ENCODE measurements at regions not wholly inside any gene's neighbourhood (a gene's known extent, or its start where the extent isn't known, plus 50 kb on each side); places are given as distances from the start of the nearest gene placed in this dataset.
"Not testable (repeated sequence)": the region's sequence is repeated elsewhere in the genome, so short reads cannot be mapped to it uniquely, and the experiment has no call there.

- Histone ChIP-seq H3K27me3 (ENCODE audit: control insufficient read depth, insufficient read depth, low read length) (no peaks in the 10 kb centered on the region), H3K4me3 (ENCODE audit: low read length) (no peak overlapping the region), H3K4me1 (ENCODE audit: control insufficient read depth, insufficient read depth, low read length) (no peaks in the 10 kb centered on the region), H3K27ac (ENCODE audit: low read length) (no peak overlapping the region), H3K9me3 (replicated peaks; ENCODE audit: control insufficient read depth, low read depth, low read length) (no peaks in the 10 kb centered on the region), H3K36me3 (ENCODE audit: control insufficient read depth, insufficient read depth, low read length) (no peaks in the 10 kb centered on the region)
- DNase-seq, result no peak
- WGBS (ENCODE audit: insufficient coverage), result 100% methylated on average over 1 of the region's 3 CpGs
Measured at GRCh38 chr4:124854968-124855367, 142.4 kb upstream of the ANKRD50 start.

GRCh38 chr4:124851741-124852140 is 139.2 kb upstream of the ANKRD50 start:
- Histone ChIP-seq H3K4me3 (ENCODE audit: low read length) (no peak overlapping the region), H3K27me3 (ENCODE audit: control insufficient read depth, insufficient read depth, low read length) (no peaks in the 10 kb centered on the region), H3K9me3 (replicated peaks; ENCODE audit: control insufficient read depth, low read depth, low read length) (no peaks in the 10 kb centered on the region), H3K27ac (ENCODE audit: low read length) (no peak overlapping the region), H3K4me1 (ENCODE audit: control insufficient read depth, insufficient read depth, low read length) (no peaks in the 10 kb centered on the region), H3K36me3 (ENCODE audit: control insufficient read depth, insufficient read depth, low read length) (no peaks in the 10 kb centered on the region)
- no peak for DNase-seq
- WGBS (ENCODE audit: insufficient coverage), result no CpG with 5 or more reads among the region's 2 CpGs

GRCh38 chr4:124846306-124846705 is 133.8 kb upstream of the ANKRD50 start:
- DNase-seq, result no peak
- H3K36me3 ChIP-seq (ENCODE audit: control insufficient read depth, insufficient read depth, low read length), result no peaks in the 10 kb centered on the region
- no peaks in the 10 kb centered on the region for H3K9me3 ChIP-seq (replicated peaks; ENCODE audit: control insufficient read depth, low read depth, low read length)
- 45% methylated on average over 2 of the region's 5 CpGs for whole genome bisulfite sequencing (ENCODE audit: insufficient coverage)
- no peak overlapping the region for H3K4me3 ChIP-seq (ENCODE audit: low read length)
- no peaks in the 10 kb centered on the region for H3K27me3 ChIP-seq (ENCODE audit: control insufficient read depth, insufficient read depth, low read length)
- no peaks in the 10 kb centered on the region for H3K4me1 ChIP-seq (ENCODE audit: control insufficient read depth, insufficient read depth, low read length)
- no peak overlapping the region for H3K27ac ChIP-seq (ENCODE audit: low read length)

DNA sequence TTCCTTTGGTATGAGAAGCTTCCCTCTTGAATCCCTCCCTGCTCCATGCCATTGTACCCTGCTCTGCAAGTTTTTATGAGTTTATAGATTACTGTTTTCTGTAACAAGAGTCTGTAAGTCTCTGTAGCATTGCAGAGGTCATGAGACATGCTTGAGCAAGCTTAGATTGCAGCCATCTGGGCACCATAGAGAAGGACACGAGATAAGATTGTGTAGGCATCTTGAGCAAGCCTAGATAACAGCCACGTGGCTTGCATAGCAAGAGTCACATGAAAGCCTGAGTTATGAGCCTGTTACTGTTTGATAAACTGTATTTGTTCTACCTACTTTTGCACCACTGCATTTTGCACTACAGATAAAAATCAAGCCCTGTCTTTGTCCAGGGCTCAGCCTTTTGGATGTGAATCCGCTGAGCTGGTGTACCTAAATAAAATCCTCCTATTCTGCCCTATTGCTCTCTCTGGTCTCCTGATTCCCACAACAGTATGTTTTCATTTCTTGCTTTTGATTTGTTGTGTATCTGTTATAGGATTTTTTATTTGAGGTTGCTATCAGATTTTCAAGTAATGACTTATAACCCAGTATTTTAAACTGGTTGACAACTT is 127.4 kb upstream of the ANKRD50 start:
- H3K4me1 ChIP-seq (ENCODE audit: control insufficient read depth, insufficient read depth, low read length), result no peaks in the 10 kb centered on the region

GRCh38 chr4:124833831-124834505 is 121.4 kb upstream of the ANKRD50 start:
- no peaks in the 10 kb centered on the region for H3K36me3 ChIP-seq (ENCODE audit: control insufficient read depth, insufficient read depth, low read length)
- H3K9me3 ChIP-seq (replicated peaks; ENCODE audit: control insufficient read depth, low read depth, low read length), result peaks cover 9% of the 10 kb centered on the region
- H3K4me3 ChIP-seq (ENCODE audit: low read length), result no peak overlapping the region
- no peaks in the 10 kb centered on the region for H3K27me3 ChIP-seq (ENCODE audit: control insufficient read depth, insufficient read depth, low read length)
- 97% methylated on average over 3 of the region's 5 CpGs for WGBS (ENCODE audit: insufficient coverage)
- DNase-seq, result no peak
- H3K4me1 ChIP-seq (ENCODE audit: control insufficient read depth, insufficient read depth, low read length), result no peaks in the 10 kb centered on the region
- no peak overlapping the region for H3K27ac ChIP-seq (ENCODE audit: low read length)

More for the DNA sequence above, 127.4 kb upstream of the ANKRD50 start:
- H3K36me3 ChIP-seq (ENCODE audit: control insufficient read depth, insufficient read depth, low read length), result no peaks in the 10 kb centered on the region
- 83% methylated on average over 1 of the region's 3 CpGs for WGBS (ENCODE audit: insufficient coverage)
- no peaks in the 10 kb centered on the region for H3K27me3 ChIP-seq (ENCODE audit: control insufficient read depth, insufficient read depth, low read length)
- H3K27ac ChIP-seq (ENCODE audit: low read length), result no peak overlapping the region
- no peak overlapping the region for H3K4me3 ChIP-seq (ENCODE audit: low read length)
- DNase-seq, result no peak
- peaks cover 16% of the 10 kb centered on the region for H3K9me3 ChIP-seq (replicated peaks; ENCODE audit: control insufficient read depth, low read depth, low read length)

DNA sequence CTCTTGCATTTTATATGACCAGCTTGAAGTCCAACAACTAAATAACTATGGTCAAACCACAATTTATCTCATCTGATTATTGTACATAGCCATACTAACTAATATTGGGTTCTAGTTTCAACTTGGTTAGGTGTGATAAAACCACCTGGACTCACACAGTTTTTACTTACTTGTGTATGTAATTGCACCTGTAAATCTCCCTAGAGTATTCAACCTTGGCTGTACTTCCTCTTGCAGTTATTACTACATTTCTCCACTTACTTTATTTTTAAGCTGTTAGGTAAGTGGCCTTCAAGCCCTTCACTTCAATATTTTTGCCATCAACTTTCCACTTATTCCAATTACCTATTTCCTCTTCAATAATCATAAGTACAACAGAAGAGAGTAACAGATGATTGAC is 115.8 kb upstream of the ANKRD50 start:
- H3K9me3 ChIP-seq (replicated peaks; ENCODE audit: control insufficient read depth, low read depth, low read length), result peaks cover 2% of the 10 kb centered on the region
- no peaks in the 10 kb centered on the region for H3K36me3 ChIP-seq (ENCODE audit: control insufficient read depth, insufficient read depth, low read length)
- no peak overlapping the region for H3K27ac ChIP-seq (ENCODE audit: low read length)
- no peaks in the 10 kb centered on the region for H3K4me1 ChIP-seq (ENCODE audit: control insufficient read depth, insufficient read depth, low read length)
- DNase-seq, result no peak
- no peak overlapping the region for H3K4me3 ChIP-seq (ENCODE audit: low read length)
- H3K27me3 ChIP-seq (ENCODE audit: control insufficient read depth, insufficient read depth, low read length), result no peaks in the 10 kb centered on the region

DNA sequence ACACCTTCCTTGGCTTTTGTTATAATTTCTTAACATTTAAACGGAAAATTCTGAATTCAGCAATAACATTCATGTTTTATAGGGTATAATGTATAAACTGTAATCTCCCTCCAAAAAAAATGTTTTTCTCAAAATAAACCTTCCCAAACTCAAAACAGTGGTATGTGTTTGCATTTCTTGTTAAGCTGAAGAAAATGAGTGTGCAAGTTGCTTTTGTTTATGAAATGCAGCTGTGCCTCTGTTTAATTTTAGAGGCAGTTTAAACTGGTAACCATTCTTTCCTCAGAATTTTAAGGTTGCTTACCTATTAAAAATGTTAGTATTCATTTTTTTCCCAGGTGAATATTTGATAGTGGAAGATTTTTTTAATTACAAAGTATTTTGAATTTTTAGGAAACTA is 105.0 kb upstream of the ANKRD50 start:
- WGBS (ENCODE audit: insufficient coverage), result no CpG with 5 or more reads among the region's 1 CpG
- Histone ChIP-seq H3K36me3 (ENCODE audit: control insufficient read depth, insufficient read depth, low read length) (no peaks in the 10 kb centered on the region), H3K27me3 (ENCODE audit: control insufficient read depth, insufficient read depth, low read length) (no peaks in the 10 kb centered on the region), H3K4me3 (ENCODE audit: low read length) (no peak overlapping the region), H3K4me1 (ENCODE audit: control insufficient read depth, insufficient read depth, low read length) (no peaks in the 10 kb centered on the region), H3K27ac (ENCODE audit: low read length) (no peak overlapping the region), H3K9me3 (replicated peaks; ENCODE audit: control insufficient read depth, low read depth, low read length) (peaks cover 2% of the 10 kb centered on the region)
- no peak for DNase-seq

DNA sequence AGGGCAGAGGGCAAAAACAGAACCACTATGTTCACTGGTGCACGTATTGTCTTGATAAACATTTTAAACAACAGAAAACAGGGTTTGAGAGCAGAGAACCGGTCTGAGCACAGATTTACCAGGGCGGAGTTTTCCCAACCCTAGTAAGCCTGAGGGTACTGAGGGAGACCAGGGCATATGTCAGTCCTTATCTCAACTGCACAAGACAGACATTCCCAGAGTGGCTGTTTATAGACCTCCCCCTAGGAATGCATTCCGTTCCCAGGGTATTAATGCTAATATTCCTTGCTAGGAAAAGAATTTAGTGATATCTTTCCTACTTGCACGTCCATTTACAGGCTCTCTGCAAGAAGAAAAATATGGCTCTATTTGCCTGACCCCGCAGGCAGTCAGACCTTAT is 99.7 kb upstream of the ANKRD50 start:
- DNase-seq; H3K9me3 ChIP-seq (replicated peaks; ENCODE audit: control insufficient read depth, low read depth, low read length); H3K27me3 ChIP-seq (ENCODE audit: control insufficient read depth, insufficient read depth, low read length); H3K4me3 ChIP-seq (ENCODE audit: low read length); H3K4me1 ChIP-seq (ENCODE audit: control insufficient read depth, insufficient read depth, low read length); H3K36me3 ChIP-seq (ENCODE audit: control insufficient read depth, insufficient read depth, low read length); H3K27ac ChIP-seq (ENCODE audit: low read length): not testable (repeated sequence)
- WGBS (ENCODE audit: insufficient coverage), result 82% methylated on average over 3 of the region's 6 CpGs

DNA sequence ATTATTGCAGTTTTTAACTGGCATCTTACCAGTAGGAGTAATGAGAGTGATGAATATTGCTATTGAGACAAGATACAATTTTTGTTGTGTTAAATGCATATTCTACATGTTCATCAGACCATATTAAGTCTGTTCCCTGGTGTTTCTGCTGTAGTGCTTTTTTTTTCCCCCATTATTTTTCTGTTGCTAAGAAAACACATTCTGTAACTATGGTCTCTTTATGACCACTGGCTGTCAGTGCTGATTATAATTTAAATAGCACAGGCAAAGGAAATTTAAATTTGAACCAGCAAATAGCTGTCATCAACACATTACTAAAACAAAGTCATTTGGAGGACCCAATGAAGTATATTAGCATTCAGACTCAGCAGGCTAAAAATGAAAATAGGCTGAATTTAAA is 98.3 kb upstream of the ANKRD50 start:
- Histone ChIP-seq H3K27me3 (ENCODE audit: control insufficient read depth, insufficient read depth, low read length) (no peaks in the 10 kb centered on the region), H3K4me1 (ENCODE audit: control insufficient read depth, insufficient read depth, low read length) (no peaks in the 10 kb centered on the region), H3K36me3 (ENCODE audit: control insufficient read depth, insufficient read depth, low read length) (no peaks in the 10 kb centered on the region), H3K27ac (ENCODE audit: low read length) (no peak overlapping the region), H3K9me3 (replicated peaks; ENCODE audit: control insufficient read depth, low read depth, low read length) (peaks cover 8% of the 10 kb centered on the region), H3K4me3 (ENCODE audit: low read length) (no peak overlapping the region)
- peak; percentile 21 for DNase-seq

DNA sequence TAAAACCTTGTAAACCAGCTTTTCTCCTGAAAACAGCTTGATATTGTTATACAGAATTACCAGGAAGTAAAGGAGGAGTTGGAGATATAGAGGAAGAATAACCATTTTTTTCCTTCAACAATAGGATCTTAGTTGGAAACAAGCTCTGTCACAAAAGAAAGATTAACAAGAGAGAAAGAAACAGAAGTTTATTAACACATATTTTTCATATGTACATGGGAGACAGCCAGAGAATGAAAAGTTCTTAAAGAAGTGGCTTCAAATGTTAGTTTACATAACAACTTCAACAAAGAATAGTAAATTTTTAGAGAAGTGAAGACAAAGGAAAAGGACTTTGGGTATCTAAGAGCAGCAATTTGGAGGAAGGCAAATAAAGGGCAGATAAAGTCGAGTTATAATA is 94.9 kb upstream of the ANKRD50 start:
- no peak overlapping the region for H3K27ac ChIP-seq (ENCODE audit: low read length)
- WGBS (ENCODE audit: insufficient coverage), result 100% methylated on average over 1 of the region's 1 CpG
- DNase-seq, result no peak
- H3K9me3 ChIP-seq (replicated peaks; ENCODE audit: control insufficient read depth, low read depth, low read length), result peaks cover 6% of the 10 kb centered on the region
- no peaks in the 10 kb centered on the region for H3K4me1 ChIP-seq (ENCODE audit: control insufficient read depth, insufficient read depth, low read length)
- no peaks in the 10 kb centered on the region for H3K27me3 ChIP-seq (ENCODE audit: control insufficient read depth, insufficient read depth, low read length)
- H3K36me3 ChIP-seq (ENCODE audit: control insufficient read depth, insufficient read depth, low read length), result no peaks in the 10 kb centered on the region
- H3K4me3 ChIP-seq (ENCODE audit: low read length), result no peak overlapping the region

- Histone ChIP-seq H3K4me1 (ENCODE audit: control insufficient read depth, insufficient read depth, low read length) (no peaks in the 10 kb centered on the region), H3K27ac (ENCODE audit: low read length) (no peak overlapping the region), H3K36me3 (ENCODE audit: control insufficient read depth, insufficient read depth, low read length) (no peaks in the 10 kb centered on the region), H3K4me3 (ENCODE audit: low read length) (no peak overlapping the region), H3K27me3 (ENCODE audit: control insufficient read depth, insufficient read depth, low read length) (no peaks in the 10 kb centered on the region), H3K9me3 (replicated peaks; ENCODE audit: control insufficient read depth, low read depth, low read length) (no peaks in the 10 kb centered on the region)
- DNase-seq, result no peak
- 93% methylated on average over 2 of the region's 2 CpGs for WGBS (ENCODE audit: insufficient coverage)
Measured at GRCh38 chr4:124806403-124806802, 93.9 kb upstream of the ANKRD50 start.

All from muscle of leg (tissue), 3 donors.